ENCODE measurements at regions not wholly inside any gene's neighbourhood (a gene's known extent, or its start where the extent isn't known, plus 50 kb on each side); places are given as distances from the start of the nearest gene placed in this dataset.

DNA sequence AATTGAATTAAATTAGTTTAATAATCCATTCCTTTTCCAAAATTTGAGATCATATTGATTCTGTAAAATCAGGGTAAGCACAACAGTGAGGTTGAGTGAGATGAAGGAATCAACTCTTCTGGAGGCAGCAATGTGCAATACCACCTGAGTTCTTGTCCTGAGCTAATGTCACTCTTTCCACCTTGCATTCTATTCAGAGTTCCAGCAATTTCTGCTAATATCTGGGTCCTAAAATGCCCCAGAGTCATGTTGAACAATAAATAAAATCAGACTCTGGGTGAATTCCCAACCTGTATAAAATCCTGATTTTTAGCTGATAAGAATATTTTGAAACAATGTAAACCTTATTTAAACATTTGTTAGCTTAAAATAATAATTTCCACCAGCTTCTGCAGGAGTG lies 590.8 kb upstream of the ADGRB3 start:
- ChIA-PET CTCF (interaction anchor here (1.3 kb wide), 1 partner anchor 44 kb away, joined by 3 read pairs; no protein-coding TSS in a partner anchor), RAD21 (ENCODE audit: unreplicated experiment) (interaction anchor here (0.8 to 1.9 kb wide), 4 partner anchors 9 to 210 kb away, joined by 3 to 7 read pairs (median 4); no protein-coding TSS in a partner anchor), SMC1A (ENCODE audit: uncharacterized antibody, unreplicated experiment) (interaction anchor here (0.9 to 2.7 kb wide), 4 partner anchors 9 to 72 kb away, joined by 3 to 9 read pairs (median 3); no protein-coding TSS in a partner anchor), POLR2A (no interaction called here)
- no peaks in the 10 kb centered on the region for H3K4me1 ChIP-seq (ENCODE audit: control insufficient read depth, insufficient read depth, low read length)
- no peaks in the 10 kb centered on the region for H3K27me3 ChIP-seq (replicated peaks in 1 of 2; ENCODE audit: control insufficient read depth in 2 of 2, insufficient read depth in 2 of 2, low read length in 1 of 2)
- H3K27ac ChIP-seq (ENCODE audit: control insufficient read depth, insufficient read depth), result no peak overlapping the region
- in situ Hi-C loops (cut with MboI), result no loop called here
- DNase-seq (ENCODE audit: low read depth, low spot score) (no peak), FAIRE-seq (no peak), ATAC-seq (no peak)
- no peak overlapping the region for H3K9ac ChIP-seq (ENCODE audit: control insufficient read depth, insufficient read depth, low read length)
- H3K4me3 ChIP-seq, result no peak overlapping the region
- no peaks in the 10 kb centered on the region for H4K20me1 ChIP-seq (ENCODE audit: control insufficient read depth, insufficient read depth)
- no peaks in the 10 kb centered on the region for H3K9me3 ChIP-seq (replicated peaks; ENCODE audit: control insufficient read depth, insufficient read depth, low read length)
- H3K36me3 ChIP-seq (ENCODE audit: control insufficient read depth in 2 of 2, insufficient read depth in 2 of 2, low read length in 1 of 2), result no peaks in the 10 kb centered on the region
- no peak overlapping the region for H3K4me2 ChIP-seq (ENCODE audit: control insufficient read depth, insufficient read depth)
- no peak overlapping the region for H2AFZ ChIP-seq (ENCODE audit: control insufficient read depth, low read depth, low read length)
- intact Hi-C loops (cut with micrococcal nuclease; ENCODE audit: unreplicated experiment), result no loop called here
- no TSS peak for BruUV-seq (replicated peaks)
- H3K79me2 ChIP-seq (ENCODE audit: control insufficient read depth, insufficient read depth, low read length), result no peaks in the 10 kb centered on the region
- TF ChIP-seq JUNB (IDR thresholded peaks at IDR 0.05), result no peak
- no peak for TF ChIP-seq POU2F2 (IDR thresholded peaks at IDR 0.05; ENCODE audit: borderline replicate concordance, low read depth, low read length)
- TF ChIP-seq, protein P1, sequence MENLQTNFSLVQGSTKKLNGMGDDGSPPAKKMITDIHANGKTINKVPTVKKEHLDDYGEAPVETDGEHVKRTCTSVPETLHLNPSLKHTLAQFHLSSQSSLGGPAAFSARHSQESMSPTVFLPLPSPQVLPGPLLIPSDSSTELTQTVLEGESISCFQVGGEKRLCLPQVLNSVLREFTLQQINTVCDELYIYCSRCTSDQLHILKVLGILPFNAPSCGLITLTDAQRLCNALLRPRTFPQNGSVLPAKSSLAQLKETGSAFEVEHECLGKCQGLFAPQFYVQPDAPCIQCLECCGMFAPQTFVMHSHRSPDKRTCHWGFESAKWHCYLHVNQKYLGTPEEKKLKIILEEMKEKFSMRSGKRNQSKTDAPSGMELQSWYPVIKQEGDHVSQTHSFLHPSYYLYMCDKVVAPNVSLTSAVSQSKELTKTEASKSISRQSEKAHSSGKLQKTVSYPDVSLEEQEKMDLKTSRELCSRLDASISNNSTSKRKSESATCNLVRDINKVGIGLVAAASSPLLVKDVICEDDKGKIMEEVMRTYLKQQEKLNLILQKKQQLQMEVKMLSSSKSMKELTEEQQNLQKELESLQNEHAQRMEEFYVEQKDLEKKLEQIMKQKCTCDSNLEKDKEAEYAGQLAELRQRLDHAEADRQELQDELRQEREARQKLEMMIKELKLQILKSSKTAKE (IDR thresholded peaks at IDR 0.05; ENCODE audit: low read depth, poor library complexity, severe bottlenecking), result no peak
- no peak for TF ChIP-seq POLR2A (IDR thresholded peaks at IDR 0.05; ENCODE audit: low read depth, low read length)
- no peak for TF ChIP-seq CHD2 (IDR thresholded peaks at IDR 0.05; ENCODE audit: borderline replicate concordance, low read depth, low read length)
- TF ChIP-seq, protein P2, sequence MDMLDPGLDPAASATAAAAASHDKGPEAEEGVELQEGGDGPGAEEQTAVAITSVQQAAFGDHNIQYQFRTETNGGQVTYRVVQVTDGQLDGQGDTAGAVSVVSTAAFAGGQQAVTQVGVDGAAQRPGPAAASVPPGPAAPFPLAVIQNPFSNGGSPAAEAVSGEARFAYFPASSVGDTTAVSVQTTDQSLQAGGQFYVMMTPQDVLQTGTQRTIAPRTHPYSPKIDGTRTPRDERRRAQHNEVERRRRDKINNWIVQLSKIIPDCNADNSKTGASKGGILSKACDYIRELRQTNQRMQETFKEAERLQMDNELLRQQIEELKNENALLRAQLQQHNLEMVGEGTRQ (IDR thresholded peaks at IDR 0.05; ENCODE audit: borderline replicate concordance, low read depth, low read length), result no peak
- TF ChIP-seq ZNF622 (IDR thresholded peaks at IDR 0.05), result no peak
- TF ChIP-seq RCOR1 (conservative IDR thresholded peaks at IDR 0.05; ENCODE audit: low read depth, low read length), result no peak
- no peak for TF ChIP-seq ETV6 (conservative IDR thresholded peaks at IDR 0.05 in 1 of 2, IDR thresholded peaks at IDR 0.05 in 1 of 2; ENCODE audit: borderline replicate concordance in 1 of 2, low read depth in 1 of 2)
- TF ChIP-seq FOXK2 (IDR thresholded peaks at IDR 0.05), result no peak
- TF ChIP-seq, protein P3, sequence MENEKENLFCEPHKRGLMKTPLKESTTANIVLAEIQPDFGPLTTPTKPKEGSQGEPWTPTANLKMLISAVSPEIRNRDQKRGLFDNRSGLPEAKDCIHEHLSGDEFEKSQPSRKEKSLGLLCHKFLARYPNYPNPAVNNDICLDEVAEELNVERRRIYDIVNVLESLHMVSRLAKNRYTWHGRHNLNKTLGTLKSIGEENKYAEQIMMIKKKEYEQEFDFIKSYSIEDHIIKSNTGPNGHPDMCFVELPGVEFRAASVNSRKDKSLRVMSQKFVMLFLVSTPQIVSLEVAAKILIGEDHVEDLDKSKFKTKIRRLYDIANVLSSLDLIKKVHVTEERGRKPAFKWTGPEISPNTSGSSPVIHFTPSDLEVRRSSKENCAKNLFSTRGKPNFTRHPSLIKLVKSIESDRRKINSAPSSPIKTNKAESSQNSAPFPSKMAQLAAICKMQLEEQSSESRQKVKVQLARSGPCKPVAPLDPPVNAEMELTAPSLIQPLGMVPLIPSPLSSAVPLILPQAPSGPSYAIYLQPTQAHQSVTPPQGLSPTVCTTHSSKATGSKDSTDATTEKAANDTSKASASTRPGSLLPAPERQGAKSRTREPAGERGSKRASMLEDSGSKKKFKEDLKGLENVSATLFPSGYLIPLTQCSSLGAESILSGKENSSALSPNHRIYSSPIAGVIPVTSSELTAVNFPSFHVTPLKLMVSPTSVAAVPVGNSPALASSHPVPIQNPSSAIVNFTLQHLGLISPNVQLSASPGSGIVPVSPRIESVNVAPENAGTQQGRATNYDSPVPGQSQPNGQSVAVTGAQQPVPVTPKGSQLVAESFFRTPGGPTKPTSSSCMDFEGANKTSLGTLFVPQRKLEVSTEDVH (IDR thresholded peaks at IDR 0.05; ENCODE audit: low read depth, partially characterized antibody), result no peak
- TF ChIP-seq CREB1 (IDR thresholded peaks at IDR 0.05; ENCODE audit: low read depth), result no peak
- no peak for TF ChIP-seq PML (IDR thresholded peaks at IDR 0.05; ENCODE audit: low read length)
- no peak for TF ChIP-seq RBBP5 (conservative IDR thresholded peaks at IDR 0.05)
- TF ChIP-seq, protein P4, sequence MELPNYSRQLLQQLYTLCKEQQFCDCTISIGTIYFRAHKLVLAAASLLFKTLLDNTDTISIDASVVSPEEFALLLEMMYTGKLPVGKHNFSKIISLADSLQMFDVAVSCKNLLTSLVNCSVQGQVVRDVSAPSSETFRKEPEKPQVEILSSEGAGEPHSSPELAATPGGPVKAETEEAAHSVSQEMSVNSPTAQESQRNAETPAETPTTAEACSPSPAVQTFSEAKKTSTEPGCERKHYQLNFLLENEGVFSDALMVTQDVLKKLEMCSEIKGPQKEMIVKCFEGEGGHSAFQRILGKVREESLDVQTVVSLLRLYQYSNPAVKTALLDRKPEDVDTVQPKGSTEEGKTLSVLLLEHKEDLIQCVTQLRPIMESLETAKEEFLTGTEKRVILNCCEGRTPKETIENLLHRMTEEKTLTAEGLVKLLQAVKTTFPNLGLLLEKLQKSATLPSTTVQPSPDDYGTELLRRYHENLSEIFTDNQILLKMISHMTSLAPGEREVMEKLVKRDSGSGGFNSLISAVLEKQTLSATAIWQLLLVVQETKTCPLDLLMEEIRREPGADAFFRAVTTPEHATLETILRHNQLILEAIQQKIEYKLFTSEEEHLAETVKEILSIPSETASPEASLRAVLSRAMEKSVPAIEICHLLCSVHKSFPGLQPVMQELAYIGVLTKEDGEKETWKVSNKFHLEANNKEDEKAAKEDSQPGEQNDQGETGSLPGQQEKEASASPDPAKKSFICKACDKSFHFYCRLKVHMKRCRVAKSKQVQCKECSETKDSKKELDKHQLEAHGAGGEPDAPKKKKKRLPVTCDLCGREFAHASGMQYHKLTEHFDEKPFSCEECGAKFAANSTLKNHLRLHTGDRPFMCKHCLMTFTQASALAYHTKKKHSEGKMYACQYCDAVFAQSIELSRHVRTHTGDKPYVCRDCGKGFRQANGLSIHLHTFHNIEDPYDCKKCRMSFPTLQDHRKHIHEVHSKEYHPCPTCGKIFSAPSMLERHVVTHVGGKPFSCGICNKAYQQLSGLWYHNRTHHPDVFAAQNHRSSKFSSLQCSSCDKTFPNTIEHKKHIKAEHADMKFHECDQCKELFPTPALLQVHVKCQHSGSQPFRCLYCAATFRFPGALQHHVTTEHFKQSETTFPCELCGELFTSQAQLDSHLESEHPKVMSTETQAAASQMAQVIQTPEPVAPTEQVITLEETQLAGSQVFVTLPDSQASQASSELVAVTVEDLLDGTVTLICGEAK (IDR thresholded peaks at IDR 0.05; ENCODE audit: borderline replicate concordance), result no peak
